ENCODE measurements at regions not wholly inside any gene's neighbourhood (a gene's known extent, or its start where the extent isn't known, plus 50 kb on each side); places are given as distances from the start of the nearest gene placed in this dataset.

GRCh38 chr16:79988089-79988488 is 387.6 kb upstream of the MAF start:
- CTCF ChIA-PET, result no interaction called here

GRCh38 chr16:79986352-79986751 is 385.8 kb upstream of the MAF start:
- POLR2A ChIA-PET, result no interaction called here
- no peaks in the 10 kb centered on the region for H3K36me3 ChIP-seq (ENCODE audit: control insufficient read depth, insufficient read depth, low read length)
- DNase-seq (ENCODE audit: low read depth, low spot score) (no peak), ATAC-seq (no peak)
- H3K9me3 ChIP-seq (ENCODE audit: control insufficient read depth, insufficient read depth, low read depth, low read length), result no peaks in the 10 kb centered on the region
- no TSS peak for BruUV-seq (replicated peaks)
- CTCF ChIA-PET, result no interaction called here
- intact Hi-C loops (cut with micrococcal nuclease; ENCODE audit: unreplicated experiment), result no loop called here
- TF ChIP-seq SIN3A (IDR thresholded peaks at IDR 0.05; ENCODE audit: borderline replicate concordance, insufficient read depth, low read depth, low read length) (no peak), TCF7L2 (IDR thresholded peaks at IDR 0.05; ENCODE audit: low read depth, low read length) (no peak), POLR2AphosphoS5 (IDR thresholded peaks at IDR 0.05; ENCODE audit: low read depth, low read length) (no peak), REST (IDR thresholded peaks at IDR 0.05; ENCODE audit: insufficient read depth in 1 of 2, low read depth in 2 of 2, low read length in 1 of 2) (no peak), CTCF (IDR thresholded peaks at IDR 0.05) (no peak)
- H3K27me3 ChIP-seq (ENCODE audit: control insufficient read depth, insufficient read depth, low read length), result no peaks in the 10 kb centered on the region
- no peak overlapping the region for H3K4me3 ChIP-seq (ENCODE audit: low read depth in 2 of 2, low read length in 2 of 2)
- H3K27ac ChIP-seq (ENCODE audit: low read length), result no peak overlapping the region
- H3K4me1 ChIP-seq (ENCODE audit: control insufficient read depth, insufficient read depth, low read length), result no peaks in the 10 kb centered on the region
- in situ Hi-C loops (cut with HindIII; ENCODE audit: low pct_unique_long_range_greater_than_20kb, low sequenced_read_pairs), result no loop called here

More at GRCh38 chr16:79988089-79988488, 387.6 kb upstream of the MAF start:
- no peaks in the 10 kb centered on the region for H3K9me3 ChIP-seq (ENCODE audit: control insufficient read depth, insufficient read depth, low read depth, low read length)
- no peak for TF ChIP-seq REST (IDR thresholded peaks at IDR 0.05; ENCODE audit: insufficient read depth in 1 of 2, low read depth in 2 of 2, low read length in 1 of 2)
- no peak for TF ChIP-seq SIN3A (IDR thresholded peaks at IDR 0.05; ENCODE audit: borderline replicate concordance, insufficient read depth, low read depth, low read length)
- TF ChIP-seq TCF7L2 (IDR thresholded peaks at IDR 0.05; ENCODE audit: low read depth, low read length), result no peak
- no peak for TF ChIP-seq POLR2AphosphoS5 (IDR thresholded peaks at IDR 0.05; ENCODE audit: low read depth, low read length)
- TF ChIP-seq CTCF (IDR thresholded peaks at IDR 0.05), result no peak
- no peak overlapping the region for H3K27ac ChIP-seq (ENCODE audit: low read length)
- no TSS peak for BruUV-seq (replicated peaks)
- in situ Hi-C loops (cut with HindIII; ENCODE audit: low pct_unique_long_range_greater_than_20kb, low sequenced_read_pairs), result no loop called here
- ATAC-seq, result no peak
- H3K4me3 ChIP-seq (ENCODE audit: low read depth in 2 of 2, low read length in 2 of 2), result no peak overlapping the region
- no peaks in the 10 kb centered on the region for H3K36me3 ChIP-seq (ENCODE audit: control insufficient read depth, insufficient read depth, low read length)
- POLR2A ChIA-PET, result no interaction called here
- no peaks in the 10 kb centered on the region for H3K27me3 ChIP-seq (ENCODE audit: control insufficient read depth, insufficient read depth, low read length)
- no peaks in the 10 kb centered on the region for H3K4me1 ChIP-seq (ENCODE audit: control insufficient read depth, insufficient read depth, low read length)
- intact Hi-C loops (cut with micrococcal nuclease; ENCODE audit: unreplicated experiment), result no loop called here
- DNase-seq (ENCODE audit: low read depth, low spot score), result no peak
